ENCODE measurements at regions not wholly inside any gene's neighbourhood (a gene's known extent, or its start where the extent isn't known, plus 50 kb on each side); places are given as distances from the start of the nearest gene placed in this dataset.

- Histone ChIP-seq H4K8ac (ENCODE audit: extremely low read depth, insufficient read depth, low read length) (no peak overlapping the region), H3K4me2 (ENCODE audit: insufficient read depth in 1 of 2, low read depth in 2 of 2, low read length in 2 of 2) (no peak overlapping the region), H3K23ac (ENCODE audit: insufficient read length) (no peak overlapping the region), H2BK20ac (ENCODE audit: low read length) (no peak overlapping the region), H3K14ac (ENCODE audit: insufficient read length) (no peak overlapping the region), H3K9ac (replicated peaks in 1 of 4; ENCODE audit: extremely low read depth in 1 of 4, low read depth in 3 of 4, low read length in 3 of 4) (no peak overlapping the region), H3K18ac (ENCODE audit: extremely low read depth, low read length) (no peak overlapping the region), H4K5ac (ENCODE audit: insufficient read length, low read depth, low read length) (no peak overlapping the region), H2BK5ac (ENCODE audit: low read depth, low read length) (no peak overlapping the region), H3K79me1 (ENCODE audit: low read depth, low read length) (no peaks in the 10 kb centered on the region), H3K27ac (ENCODE audit: low read depth, low read length) (no peak overlapping the region), H2AK5ac (ENCODE audit: low read depth, low read length) (no peak overlapping the region), H3K4ac (replicated peaks; ENCODE audit: insufficient read length, low read depth, low read length) (no peak overlapping the region), H3K36me3 (ENCODE audit: control insufficient read depth in 2 of 4, insufficient read depth in 4 of 4, low read length in 3 of 4) (no peaks in the 10 kb centered on the region), H3K56ac (replicated peaks; ENCODE audit: insufficient read length, low read depth, low read length) (no peak overlapping the region), H3K27me3 (replicated peaks in 1 of 4; ENCODE audit: control insufficient read depth in 3 of 4, extremely low read depth in 1 of 4, insufficient read depth in 3 of 4, low read length in 3 of 4) (no peaks in the 10 kb centered on the region), H3K4me1 (replicated peaks in 1 of 4; ENCODE audit: control insufficient read depth in 3 of 4, insufficient read depth in 4 of 4, low read length in 3 of 4) (no peaks in the 10 kb centered on the region), H2AFZ (ENCODE audit: low read length) (no peak overlapping the region), H3K4me3 (ENCODE audit: extremely low read depth in 1 of 4, insufficient read depth in 2 of 4, low read depth in 3 of 4, low read length in 4 of 4) (no peak overlapping the region), H2BK120ac (replicated peaks; ENCODE audit: low read depth, low read length) (no peak overlapping the region), H4K91ac (replicated peaks; ENCODE audit: insufficient read length, low read length) (no peak overlapping the region), H3K23me2 (ENCODE audit: low read depth, low read length) (no peaks in the 10 kb centered on the region), H4K20me1 (replicated peaks in 1 of 2; ENCODE audit: control insufficient read depth in 1 of 2, insufficient read depth in 2 of 2, low read length in 2 of 2) (no peaks in the 10 kb centered on the region), H2BK12ac (ENCODE audit: low read depth, low read length) (no peak overlapping the region), H2BK15ac (ENCODE audit: low read length) (no peak overlapping the region), H3K79me2 (ENCODE audit: control insufficient read depth in 1 of 2, insufficient read depth in 2 of 2, low read length in 2 of 2) (no peaks in the 10 kb centered on the region), H3K9me3 (ENCODE audit: insufficient read depth in 2 of 2, low read depth in 1 of 2, low read length in 1 of 2) (no peaks in the 10 kb centered on the region)
- FAIRE-seq (no peak), DNase-seq (ENCODE audit: low read depth in 1 of 2, low spot score in 2 of 2) (no peak)
- WGBS, 2 experiments (ENCODE audit: extremely low coverage in 1 of 2, insufficient coverage in 1 of 2, insufficient read length in 1 of 2, insufficient replicate concordance in 2 of 2, low coverage in 1 of 2, low lambda C conversion rate in 2 of 2, missing lambda C conversion rate in 1 of 2): 88% methylated on average over 4 of the region's 4 CpGs; no CpG with 5 or more reads in 1 of the 2 experiments
- ChIA-PET CTCF (ENCODE audit: partially characterized antibody) (interaction anchor here (0.6 kb wide), 1 partner anchor 52 kb away, joined by 3 read pairs; no protein-coding TSS in a partner anchor), POLR2A (ENCODE audit: partially characterized antibody) (no interaction called here)
- TF ChIP-seq RFX5 (IDR thresholded peaks at IDR 0.05; ENCODE audit: borderline replicate concordance, low read depth, low read length): no peak
- TF ChIP-seq TBP (IDR thresholded peaks at IDR 0.05; ENCODE audit: low read depth, low read length): no peak
- TF ChIP-seq SIN3A (conservative IDR thresholded peaks at IDR 0.05 in 1 of 2, IDR thresholded peaks at IDR 0.05 in 1 of 2; ENCODE audit: low read depth in 1 of 2, low read length in 2 of 2): no peak
- TF ChIP-seq SAP30 (IDR thresholded peaks at IDR 0.05; ENCODE audit: insufficient read depth, insufficient replicate concordance, low read length): no peak
- no peak for TF ChIP-seq SRF (IDR thresholded peaks at IDR 0.05; ENCODE audit: low read depth, low read length)
- no peak for TF ChIP-seq HDAC6 (IDR thresholded peaks at IDR 0.05; ENCODE audit: low read depth, low read length)
Measured at GRCh38 chr7:71021131-71021530, 110.8 kb upstream of the GALNT17 start.

Measured in H1 (cell line).